ENCODE measurements at regions not wholly inside any gene's neighbourhood (a gene's known extent, or its start where the extent isn't known, plus 50 kb on each side); places are given as distances from the start of the nearest gene placed in this dataset.

DNA sequence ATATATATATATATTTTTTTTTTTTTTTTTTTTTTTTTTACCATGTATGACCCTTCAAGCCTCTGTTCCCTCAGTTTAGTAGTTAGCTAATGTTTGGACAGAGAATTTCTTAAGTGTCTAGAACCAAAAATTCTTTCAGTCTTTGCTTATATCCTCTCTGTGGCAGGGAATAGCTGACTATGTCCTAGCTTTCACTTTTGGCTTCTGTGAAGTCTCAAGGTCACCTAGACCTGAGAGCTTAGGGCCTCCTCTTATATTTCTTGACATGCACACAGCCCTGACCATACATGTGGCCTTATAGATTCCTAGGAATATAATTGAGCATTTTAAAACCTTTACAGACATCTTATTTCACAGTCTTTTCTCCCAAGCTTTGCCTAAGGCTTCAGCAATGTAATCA, 930.8 kb upstream of the CDH9 start:
- no peak for DNase-seq (ENCODE audit: low read depth, low spot score)
- BruUV-seq (replicated peaks) = no TSS peak
- no peak overlapping the region for H3K4me3 ChIP-seq (replicated peaks in 1 of 3; ENCODE audit: insufficient read depth in 1 of 3, low read depth in 1 of 3, low read length in 3 of 3)
- CTCF ChIA-PET = no interaction called here
- TF ChIP-seq CTCF (IDR thresholded peaks at IDR 0.05; ENCODE audit: extremely low read depth in 1 of 2, insufficient read depth in 1 of 2, low read depth in 1 of 2, low read length in 2 of 2) (no peak), POLR2AphosphoS5 (IDR thresholded peaks at IDR 0.05; ENCODE audit: insufficient read depth, low read depth, low read length) (no peak), POLR2A (IDR thresholded peaks at IDR 0.05; ENCODE audit: low read depth, low read length) (no peak), EZH2 (IDR thresholded peaks at IDR 0.05; ENCODE audit: borderline replicate concordance, low read depth, low read length, severe bottlenecking) (no peak), GATA2 (IDR thresholded peaks at IDR 0.05; ENCODE audit: insufficient read depth, insufficient read length, low read depth, low read length) (no peak), MYC (IDR thresholded peaks at IDR 0.05; ENCODE audit: low read depth, low read length) (no peak), FOS (IDR thresholded peaks at IDR 0.05; ENCODE audit: borderline replicate concordance, insufficient read depth, low read length) (no peak), JUN (IDR thresholded peaks at IDR 0.05; ENCODE audit: borderline replicate concordance, insufficient read depth, insufficient read length, low read depth) (no peak)
- TF ChIP-seq, protein P1, sequence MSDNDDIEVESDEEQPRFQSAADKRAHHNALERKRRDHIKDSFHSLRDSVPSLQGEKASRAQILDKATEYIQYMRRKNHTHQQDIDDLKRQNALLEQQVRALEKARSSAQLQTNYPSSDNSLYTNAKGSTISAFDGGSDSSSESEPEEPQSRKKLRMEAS (IDR thresholded peaks at IDR 0.05; ENCODE audit: insufficient read depth, insufficient read length) = no peak
- H4K20me1 ChIP-seq (replicated peaks; ENCODE audit: control insufficient read depth, extremely low read depth, insufficient read depth, low read length) = no peaks in the 10 kb centered on the region
- POLR2A ChIA-PET = no interaction called here
- no peaks in the 10 kb centered on the region for H3K4me1 ChIP-seq (ENCODE audit: control insufficient read depth, extremely low read depth, insufficient read depth, low read length)
- intact Hi-C loops (cut with micrococcal nuclease) (no loop called here), dilution Hi-C loops (cut with MboI; ENCODE audit: extremely low pct_ligation_motif_present, low sequenced_read_pairs) (no loop called here)
- H3K9me3 ChIP-seq (replicated peaks; ENCODE audit: control insufficient read depth, insufficient read depth, low read length) = peaks cover 1% of the 10 kb centered on the region
- no peaks in the 10 kb centered on the region for H3K27me3 ChIP-seq (ENCODE audit: control insufficient read depth in 2 of 2, insufficient read depth in 2 of 2, low read length in 2 of 2)
- H3K36me3 ChIP-seq (ENCODE audit: control insufficient read depth in 2 of 2, extremely low read depth in 1 of 2, insufficient read depth in 2 of 2, low read length in 2 of 2) = no peaks in the 10 kb centered on the region
- FAIRE-seq = no peak
- H3K4me2 ChIP-seq (ENCODE audit: insufficient read depth, low read length) = no peak overlapping the region
- no peak overlapping the region for H3K9ac ChIP-seq (replicated peaks; ENCODE audit: extremely low read depth, insufficient read depth, low read length)
- H2AFZ ChIP-seq (ENCODE audit: low read depth, low read length) = no peak overlapping the region
- no peaks in the 10 kb centered on the region for H3K9me1 ChIP-seq (replicated peaks; ENCODE audit: control insufficient read depth, extremely low read depth, insufficient read depth, low read length)
- no peaks in the 10 kb centered on the region for H3K79me2 ChIP-seq (ENCODE audit: control insufficient read depth, insufficient read depth, low read length)
- no peak overlapping the region for H3K27ac ChIP-seq (ENCODE audit: insufficient read depth, low read depth, low read length)

All from endothelial cell of umbilical vein (primary cell).